ENCODE measurements at regions not wholly inside any gene's neighbourhood (a gene's known extent, or its start where the extent isn't known, plus 50 kb on each side); places are given as distances from the start of the nearest gene placed in this dataset.

- H3K27ac ChIP-seq, result no peak overlapping the region
- no peak for TF ChIP-seq CTCF (IDR thresholded peaks at IDR 0.05)
- H3K4me3 ChIP-seq, result no peak overlapping the region
- DNase-seq (ENCODE audit: low spot score), result no peak
Measured at GRCh38 chr1:223000632-223001031, 142.4 kb downstream of the TLR5 start.

GRCh38 chr1:223001653-223002634 is 141.1 kb downstream of the TLR5 start:
- no peak overlapping the region for H3K4me3 ChIP-seq
- no peak for TF ChIP-seq CTCF (IDR thresholded peaks at IDR 0.05)
- no peak for DNase-seq (ENCODE audit: low spot score)
- no peak overlapping the region for H3K27ac ChIP-seq

GRCh38 chr1:223003549-223003948 is 139.5 kb downstream of the TLR5 start:
- no peak overlapping the region for H3K27ac ChIP-seq
- no peak for DNase-seq (ENCODE audit: low spot score)
- TF ChIP-seq CTCF (IDR thresholded peaks at IDR 0.05), result no peak
- no peak overlapping the region for H3K4me3 ChIP-seq

GRCh38 chr1:223006371-223006770 is 136.7 kb downstream of the TLR5 start:
- no peak overlapping the region for H3K27ac ChIP-seq
- no peak for DNase-seq (ENCODE audit: low spot score)
- no peak overlapping the region for H3K4me3 ChIP-seq
- TF ChIP-seq CTCF (IDR thresholded peaks at IDR 0.05), result no peak

GRCh38 chr1:223006917-223007648 is 136.0 kb downstream of the TLR5 start:
- DNase-seq (ENCODE audit: low spot score), result no peak
- Histone ChIP-seq H3K27ac (peak overlapping the region; percentile 27 to 67), H3K4me3 (peak overlapping the region; percentile 53)
- no peak for TF ChIP-seq CTCF (IDR thresholded peaks at IDR 0.05)

- TF ChIP-seq CTCF (IDR thresholded peaks at IDR 0.05), result no peak
- H3K27ac ChIP-seq, result peak overlapping the region in 1 of 2 donors; percentile 27
- DNase-seq (ENCODE audit: low spot score), result no peak
Measured at GRCh38 chr1:223007935-223008334, 135.1 kb downstream of the TLR5 start.

More at GRCh38 chr1:223007935-223008334, 135.1 kb downstream of the TLR5 start:
- H3K4me3 ChIP-seq, result no peak overlapping the region
